Posterior vena cava (tissue), 2 donors: ENCODE measurements at regions not wholly inside any gene's neighbourhood (a gene's known extent, or its start where the extent isn't known, plus 50 kb on each side); places are given as distances from the start of the nearest gene placed in this dataset.
"Not testable (repeated sequence)": the region's sequence is repeated elsewhere in the genome, so short reads cannot be mapped to it uniquely, and the experiment has no call there.

Experiments
- DNase-seq: peaks from one replicate; pipeline ENCODE4 v3.0.0-alpha.2; 2020; ENCODE audit warnings: low spot score
- intact Hi-C, 2 donors: fragments of 100-400 bp; cut with DNase I; formaldehyde crosslinking; loops; one replicate each; pipeline versions ENCODE4 v1.14.1 to v1.14.2; 2022 to 2023
- donor health status: DM: yes; HTN: yes; CAD: no.
- donor health status: DM: yes; HTN: yes; CAD: no.

- no peak for DNase-seq
- intact Hi-C loops: no loop called here
These were observed 52.2 kb downstream of the ACTL7B start for GRCh38 chr9:108803428-108804065.

DNA sequence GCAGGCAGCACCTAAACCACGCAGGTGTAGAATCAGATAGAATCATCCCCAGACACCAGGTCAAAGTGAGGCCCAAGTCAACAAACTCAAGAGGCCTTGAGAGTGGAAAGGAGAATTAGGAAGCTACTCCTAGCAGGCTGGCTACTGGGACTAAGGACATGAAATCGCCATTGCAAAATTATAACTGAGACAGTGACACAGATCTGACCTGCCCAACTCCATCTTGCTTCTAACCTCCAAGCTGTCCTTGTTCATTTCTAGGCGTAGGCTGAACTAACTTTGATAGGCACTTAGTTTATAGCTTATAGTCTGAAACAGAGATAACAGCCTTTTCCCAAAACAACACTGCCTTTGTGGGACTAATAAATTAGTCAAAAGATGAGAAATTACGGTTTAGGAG lies 52.8 kb downstream of the ACTL7B start:
- no peak for DNase-seq

DNA sequence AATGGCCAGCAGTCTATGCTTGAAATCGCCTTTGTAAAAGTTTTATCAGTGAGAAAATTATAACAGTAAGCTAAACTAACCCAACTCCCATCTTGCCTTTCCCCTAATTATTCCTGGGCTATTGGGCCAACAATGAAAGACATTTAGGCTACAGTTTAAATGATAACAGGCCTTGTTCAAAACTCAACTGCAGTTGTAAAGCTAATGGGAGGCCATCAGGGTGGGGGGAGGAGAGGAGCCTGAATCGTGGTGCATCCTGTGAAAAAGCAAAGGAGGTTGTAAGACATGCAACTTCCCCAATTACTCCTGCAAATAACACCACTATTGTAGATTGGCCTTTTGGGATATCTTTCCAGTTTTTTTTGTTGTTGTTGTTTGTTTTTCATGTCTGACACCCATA lies 53.8 kb downstream of the ACTL7B start:
- DNase-seq: no peak
- intact Hi-C loops: no loop called here

More for the DNA sequence above, 52.8 kb downstream of the ACTL7B start:
- intact Hi-C loops: no loop called here

GRCh38 chr9:108800632-108801099 lies 55.1 kb downstream of the ACTL7B start:
- intact Hi-C loops: no loop called here
- DNase-seq: no peak

DNA sequence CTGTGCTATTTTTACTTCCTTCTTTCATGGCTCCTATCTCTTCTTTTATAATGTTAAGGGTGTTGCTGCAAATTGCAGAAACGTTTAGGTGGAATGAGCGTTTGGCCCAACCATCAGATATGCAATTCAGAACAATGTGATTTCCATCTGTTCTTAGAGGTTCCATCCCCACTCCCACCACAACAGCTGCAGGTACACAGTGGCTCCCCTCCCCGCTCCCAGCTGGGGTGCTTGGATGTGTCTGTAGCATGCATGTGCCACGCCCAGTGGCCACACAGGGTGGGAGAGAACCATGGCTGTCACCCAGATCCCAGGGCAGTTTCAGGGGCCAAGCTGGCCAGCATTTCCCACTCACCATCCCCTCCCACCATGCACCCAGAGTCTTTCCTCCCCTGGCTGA lies 62.2 kb downstream of the ACTL7B start:
- intact Hi-C loops: no loop called here
- DNase-seq: no peak

DNA sequence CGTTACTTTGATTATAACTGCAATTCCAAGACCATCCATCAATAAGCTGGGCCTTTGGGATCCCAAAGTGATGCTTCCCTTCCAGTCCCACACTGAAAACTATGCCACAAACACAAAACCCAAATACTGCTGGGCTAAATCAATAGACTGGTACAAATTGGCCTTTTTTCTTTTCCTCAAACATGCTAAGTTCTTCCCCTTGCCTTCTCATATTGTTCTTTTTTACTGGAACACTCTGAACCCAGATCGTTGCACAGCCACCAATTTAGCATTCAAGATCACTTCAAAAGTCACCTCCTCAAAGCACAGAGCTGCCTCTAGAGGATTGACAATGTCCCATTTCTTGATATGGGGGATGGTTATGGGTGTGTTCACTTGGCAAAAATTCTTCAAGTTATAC lies 66.0 kb downstream of the ACTL7B start:
- DNase-seq: no peak
- intact Hi-C loops: no loop called here

- intact Hi-C loops: no loop called here
- DNase-seq: no peak
These were observed 68.1 kb downstream of the ACTL7B start for GRCh38 chr9:108787690-108788048.

DNA sequence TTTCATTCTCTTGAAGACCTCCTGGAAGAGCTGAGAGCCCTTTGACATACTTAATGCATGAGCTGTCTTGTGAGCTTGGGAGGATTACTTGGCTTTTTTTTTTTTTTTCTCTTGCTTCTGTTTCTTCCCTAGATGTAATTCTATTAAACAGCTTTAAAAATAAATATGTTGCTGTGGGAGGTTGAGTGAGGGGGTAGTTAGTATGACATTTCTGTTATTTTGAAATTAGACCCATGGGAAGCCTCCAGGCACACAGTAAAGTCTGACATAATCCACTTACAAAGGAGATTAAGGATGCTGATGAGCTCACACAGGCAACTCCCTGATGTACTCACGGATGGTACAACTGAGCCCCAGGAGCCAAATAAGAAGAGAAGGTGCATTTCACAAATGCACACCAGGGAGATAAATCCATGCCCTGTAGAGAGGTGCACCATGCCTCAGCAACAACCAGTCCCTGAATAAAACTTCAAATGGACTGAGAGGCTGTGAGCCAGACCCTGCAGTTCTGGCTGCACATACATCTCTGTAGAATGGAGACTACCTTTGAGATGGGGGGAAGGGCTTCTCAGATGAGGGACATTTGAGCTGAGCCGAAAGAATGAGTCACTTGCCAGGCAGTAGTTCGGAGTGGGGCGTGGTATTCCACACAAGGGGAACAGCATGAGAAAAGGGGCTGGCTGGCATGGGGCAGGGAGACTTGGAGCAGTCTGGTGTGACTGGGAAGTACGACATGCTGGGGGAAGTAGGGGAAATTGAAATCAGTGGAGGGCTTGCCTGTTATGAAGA lies 68.7 kb downstream of the ACTL7B start:
- no peak for DNase-seq
- intact Hi-C loops: no loop called here

DNA sequence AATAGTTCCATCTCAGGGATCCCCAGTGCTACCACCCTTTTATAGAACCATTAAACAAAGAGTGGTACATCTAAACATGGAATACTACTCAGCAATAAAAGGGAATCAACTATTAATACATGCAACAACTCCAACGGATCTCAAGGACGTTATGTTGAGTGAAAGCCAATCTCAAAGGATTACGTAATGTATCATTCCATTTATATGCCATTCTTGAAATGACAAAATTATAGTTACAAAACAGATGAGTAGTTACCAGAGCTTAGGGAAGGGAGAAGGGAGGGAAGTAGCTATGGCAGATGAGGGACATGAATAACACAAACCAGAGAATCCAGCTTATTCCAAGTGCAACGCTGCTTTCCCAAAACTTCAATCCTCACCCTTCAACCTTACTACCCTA lies 69.5 kb downstream of the ACTL7B start:
- intact Hi-C loops: no loop called here
- DNase-seq: no peak

- intact Hi-C loops: no loop called here
- no peak for DNase-seq
These were observed 70.8 kb downstream of the ACTL7B start for GRCh38 chr9:108784998-108785397.

- intact Hi-C loops: no loop called here
These were observed 71.9 kb downstream of the ACTL7B start for GRCh38 chr9:108783731-108784495.

DNA sequence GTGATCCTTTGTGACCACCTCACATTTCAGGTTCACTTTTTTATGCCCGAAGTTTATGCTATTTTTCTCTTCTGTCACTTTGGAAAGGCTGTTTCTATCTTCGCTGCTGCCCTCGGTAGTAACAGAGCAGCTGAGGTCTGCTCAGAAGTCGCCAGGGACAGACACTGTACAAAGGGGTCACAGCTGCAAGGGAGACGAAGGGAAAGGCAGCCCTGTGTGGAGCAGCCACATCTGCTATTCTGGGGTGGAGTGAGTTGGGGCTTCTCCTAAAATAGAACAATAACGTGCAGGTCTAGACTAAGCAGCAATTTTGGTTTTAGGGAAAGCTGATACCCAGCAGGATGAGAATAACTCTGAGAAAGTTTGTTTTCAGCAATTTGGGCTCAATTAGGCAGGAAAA lies 72.5 kb downstream of the ACTL7B start:
- no peak for DNase-seq
- intact Hi-C loops: no loop called here

More at GRCh38 chr9:108783731-108784495, 71.9 kb downstream of the ACTL7B start:
- no peak for DNase-seq

GRCh38 chr9:108780942-108781734 lies 74.6 kb downstream of the ACTL7B start:
- intact Hi-C loops: no loop called here
- DNase-seq: no peak

DNA sequence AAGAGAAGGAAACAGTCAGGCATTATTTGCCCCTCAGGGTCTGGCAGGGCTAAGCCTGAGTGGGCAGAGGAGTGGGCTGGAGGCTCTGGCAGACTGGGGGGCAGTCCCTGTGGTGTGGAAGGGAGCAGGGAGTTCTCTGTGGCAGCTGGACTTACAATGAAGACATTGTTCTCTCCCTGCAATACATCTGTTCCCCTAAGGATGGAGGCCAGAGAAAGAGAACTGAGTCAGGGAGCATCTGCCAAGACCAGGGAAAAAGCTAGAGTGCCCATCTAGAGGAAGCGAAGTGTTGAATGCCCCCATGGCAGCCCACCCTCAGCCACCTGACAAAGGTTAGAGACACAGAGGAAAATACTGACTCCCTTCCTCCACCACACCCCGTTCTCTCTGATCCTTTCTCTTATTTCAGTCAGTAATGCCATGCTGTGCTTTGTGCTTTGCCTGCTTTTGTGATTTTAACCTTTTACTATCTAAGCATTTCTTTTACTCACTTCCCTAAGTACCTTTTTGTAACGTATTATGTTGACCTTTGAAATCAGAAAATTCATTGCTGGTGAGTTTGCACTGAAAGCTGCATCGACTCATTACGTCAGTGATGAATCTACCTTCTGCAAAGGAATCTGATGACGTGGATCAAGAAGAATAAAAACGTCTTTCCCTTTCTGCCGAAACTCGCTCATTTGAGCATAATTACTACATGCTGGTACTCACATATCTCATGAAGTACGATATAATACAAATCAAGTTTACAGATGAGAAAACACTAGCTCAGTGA lies 76.0 kb downstream of the ACTL7B start:
- DNase-seq: no peak
- intact Hi-C loops: no loop called here

- intact Hi-C loops: no loop called here
- no peak for DNase-seq
These were observed 78.7 kb downstream of the ACTL7B start for GRCh38 chr9:108776920-108777639.

DNA sequence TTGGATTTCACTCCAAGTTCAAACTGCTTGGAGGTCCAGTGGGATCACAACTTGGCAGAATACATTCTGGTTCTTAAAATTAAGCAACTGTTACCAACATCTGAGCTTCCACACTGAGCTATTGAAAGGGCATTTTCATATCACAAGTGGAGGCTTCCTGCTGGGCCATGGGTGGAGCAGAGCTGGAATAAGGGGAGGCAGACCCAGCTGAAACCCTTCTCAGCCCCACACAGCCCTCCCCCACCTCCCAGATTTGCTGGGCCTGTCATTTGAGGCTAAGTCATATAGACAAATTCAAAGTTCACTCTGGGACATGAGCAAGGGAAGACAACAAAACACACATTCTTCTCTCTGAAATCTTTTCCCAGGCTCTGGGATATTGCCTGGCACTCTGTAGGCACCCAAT lies 79.9 kb downstream of the ACTL7B start:
- intact Hi-C loops: no loop called here
- no peak for DNase-seq

GRCh38 chr9:108774088-108774487 lies 81.7 kb downstream of the ACTL7B start:
- intact Hi-C loops, DNase-seq: not testable (repeated sequence)

DNA sequence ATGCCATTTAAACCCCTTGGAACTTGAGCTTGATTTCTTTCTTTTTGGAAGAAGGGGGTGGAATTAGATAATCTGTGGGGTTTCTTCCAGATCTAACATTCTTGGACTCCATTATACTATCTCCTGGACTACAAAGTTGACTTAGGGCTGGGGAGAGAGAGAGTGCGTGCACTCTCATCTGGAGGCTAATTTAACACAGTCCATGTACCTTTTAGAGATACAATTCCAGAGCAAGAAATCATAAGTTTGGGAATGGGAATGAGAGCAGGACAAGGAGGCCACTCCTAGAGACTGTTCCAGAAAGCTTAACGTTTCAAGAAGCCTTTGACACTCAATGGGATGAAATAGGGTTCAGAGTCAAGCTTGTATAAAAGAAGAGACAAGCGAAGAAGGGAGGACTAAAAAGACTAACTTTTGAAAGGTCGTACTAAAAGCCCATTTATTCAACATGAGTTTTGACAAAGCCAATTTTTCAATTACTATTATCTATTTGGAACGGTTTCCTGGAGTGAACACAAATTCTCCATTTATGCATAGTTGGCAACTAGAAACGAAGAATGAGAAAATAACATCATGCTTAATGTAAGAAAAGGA lies 83.4 kb downstream of the ACTL7B start:
- no peak for DNase-seq

More for the DNA sequence above, 83.4 kb downstream of the ACTL7B start:
- intact Hi-C loops: no loop called here
